HG02571 (cell line): ENCODE measurements at regions not wholly inside any gene's neighbourhood (a gene's known extent, or its start where the extent isn't known, plus 50 kb on each side); places are given as distances from the start of the nearest gene placed in this dataset.
"Not testable (repeated sequence)": the region's sequence is repeated elsewhere in the genome, so short reads cannot be mapped to it uniquely, and the experiment has no call there.

Experiments
- ATAC-seq: cut with Tn5 transposase; IDR thresholded peaks from one replicate; pipeline ENCODE4 v1.9.1; 2021; ENCODE audit warnings: mild to moderate bottlenecking, moderate library complexity; ENCODE audit not compliant: unreplicated experiment

- ATAC-seq: no peak
Observed at GRCh38 chr9:115443890-115444289, 325.9 kb upstream of the TNC start.

- ATAC-seq: no peak
Observed at GRCh38 chr9:115444959-115445358, 327.0 kb upstream of the TNC start.

GRCh38 chr9:115445655-115446054 is 327.7 kb upstream of the TNC start:
- no peak for ATAC-seq

GRCh38 chr9:115456515-115456914 is 338.6 kb upstream of the TNC start:
- no peak for ATAC-seq

GRCh38 chr9:115461280-115461679 is 343.3 kb upstream of the TNC start:
- no peak for ATAC-seq

- ATAC-seq: no peak
Observed at GRCh38 chr9:115462623-115463022, 344.7 kb upstream of the TNC start.

- no peak for ATAC-seq
Observed at GRCh38 chr9:115466756-115467155, 348.8 kb upstream of the TNC start.

GRCh38 chr9:115469841-115470240 is 351.9 kb upstream of the TNC start:
- no peak for ATAC-seq

GRCh38 chr9:115473032-115473431 is 355.1 kb upstream of the TNC start:
- not testable (repeated sequence) for ATAC-seq

- no peak for ATAC-seq
Observed at GRCh38 chr9:115481769-115482168, 363.8 kb upstream of the TNC start.

- ATAC-seq: no peak
Observed at GRCh38 chr9:115482747-115483146, 364.8 kb upstream of the TNC start.

- no peak for ATAC-seq
Observed at GRCh38 chr9:115492869-115493268, 374.9 kb upstream of the TNC start.

- ATAC-seq: no peak
Observed at GRCh38 chr9:115494393-115494792, 376.4 kb upstream of the TNC start.

- no peak for ATAC-seq
Observed at GRCh38 chr9:115495052-115495635, 377.2 kb upstream of the TNC start.

- ATAC-seq: no peak
Observed at GRCh38 chr9:115495836-115496235, 377.9 kb upstream of the TNC start.

GRCh38 chr9:115498303-115498702 is 380.3 kb upstream of the TNC start:
- no peak for ATAC-seq

- ATAC-seq: no peak
Observed at GRCh38 chr9:115507148-115507547, 389.2 kb upstream of the TNC start.

- ATAC-seq: no peak
Observed at GRCh38 chr9:115513148-115513547, 395.2 kb upstream of the TNC start.

GRCh38 chr9:115514454-115514853 is 396.5 kb upstream of the TNC start:
- no peak for ATAC-seq

- ATAC-seq: no peak
Observed at GRCh38 chr9:115517335-115518075, 399.5 kb upstream of the TNC start.

GRCh38 chr9:115520646-115521045 is 402.7 kb upstream of the TNC start:
- no peak for ATAC-seq

GRCh38 chr9:115522912-115523311 is 405.0 kb upstream of the TNC start:
- ATAC-seq: no peak
